HG03575 (cell line): ENCODE measurements at regions not wholly inside any gene's neighbourhood (a gene's known extent, or its start where the extent isn't known, plus 50 kb on each side); places are given as distances from the start of the nearest gene placed in this dataset.

Experiments used
- ATAC-seq: cut with Tn5 transposase; IDR thresholded peaks from one replicate; pipeline ENCODE4 v1.9.1; 2021; ENCODE audit not compliant: unreplicated experiment, insufficient number of reproducible peaks, low FRiP score; ENCODE audit errors: extremely low read depth

GRCh38 chr9:20139763-20140290 is 351.0 kb upstream of the SLC24A2 start:
- no peak for ATAC-seq

- no peak for ATAC-seq
These were observed 350.0 kb upstream of the SLC24A2 start for GRCh38 chr9:20138841-20139240.

- ATAC-seq: no peak
These were observed 349.3 kb upstream of the SLC24A2 start for GRCh38 chr9:20138116-20138515.

- no peak for ATAC-seq
These were observed 348.6 kb upstream of the SLC24A2 start for GRCh38 chr9:20137425-20137824.

GRCh38 chr9:20135119-20135697 is 346.4 kb upstream of the SLC24A2 start:
- no peak for ATAC-seq

GRCh38 chr9:20125727-20126126 is 336.9 kb upstream of the SLC24A2 start:
- no peak for ATAC-seq

- no peak for ATAC-seq
These were observed 330.7 kb upstream of the SLC24A2 start for GRCh38 chr9:20119566-20119965.

- ATAC-seq: no peak
These were observed 329.1 kb upstream of the SLC24A2 start for GRCh38 chr9:20117986-20118385.

- ATAC-seq: no peak
These were observed 328.6 kb upstream of the SLC24A2 start for GRCh38 chr9:20117482-20117881.

- ATAC-seq: no peak
These were observed 326.1 kb upstream of the SLC24A2 start for GRCh38 chr9:20114974-20115373.

- ATAC-seq: no peak
These were observed 323.5 kb upstream of the SLC24A2 start for GRCh38 chr9:20112205-20112783.

GRCh38 chr9:20111173-20111843 is 322.5 kb upstream of the SLC24A2 start:
- ATAC-seq: no peak

GRCh38 chr9:20095430-20096092 is 306.7 kb upstream of the SLC24A2 start:
- ATAC-seq: no peak

- no peak for ATAC-seq
These were observed 303.7 kb upstream of the SLC24A2 start for GRCh38 chr9:20092561-20092960.

GRCh38 chr9:20087481-20087880 is 298.6 kb upstream of the SLC24A2 start:
- no peak for ATAC-seq

- ATAC-seq: no peak
These were observed 297.0 kb upstream of the SLC24A2 start for GRCh38 chr9:20085842-20086241.

- ATAC-seq: no peak
These were observed 295.3 kb upstream of the SLC24A2 start for GRCh38 chr9:20084125-20084524.

- ATAC-seq: no peak
These were observed 294.6 kb upstream of the SLC24A2 start for GRCh38 chr9:20083390-20083789.

- ATAC-seq: no peak
These were observed 294.0 kb upstream of the SLC24A2 start for GRCh38 chr9:20082831-20083230.

- ATAC-seq: no peak
These were observed 293.6 kb upstream of the SLC24A2 start for GRCh38 chr9:20082406-20082805.
